ENCODE measurements at regions not wholly inside any gene's neighbourhood (a gene's known extent, or its start where the extent isn't known, plus 50 kb on each side); places are given as distances from the start of the nearest gene placed in this dataset.

GRCh38 chr10:34911661-34912205, 96.6 kb upstream of the PARD3 start:
- TF ChIP-seq GABPA (IDR thresholded peaks at IDR 0.05; ENCODE audit: low read depth) (no peak), REST (IDR thresholded peaks at IDR 0.05; ENCODE audit: insufficient replicate concordance, low read depth) (no peak), CTCF (IDR thresholded peaks at IDR 0.05; ENCODE audit: insufficient read depth, low read length) (no peak)
- no peak for DNase-seq (ENCODE audit: low read depth in 1 of 2, low spot score in 1 of 2)
- Histone ChIP-seq H3K27ac (replicated peaks) (no peak overlapping the region), H3K4me3 (replicated peaks; ENCODE audit: insufficient read depth, low read length) (no peak overlapping the region), H3K27me3 (ENCODE audit: insufficient read depth, poor library complexity, severe bottlenecking) (no peaks in the 10 kb centered on the region)

- no peak overlapping the region for H3K4me3 ChIP-seq (replicated peaks; ENCODE audit: insufficient read depth, low read length)
- no peak overlapping the region for H3K27ac ChIP-seq (replicated peaks)
- no peaks in the 10 kb centered on the region for H3K27me3 ChIP-seq (ENCODE audit: insufficient read depth, poor library complexity, severe bottlenecking)
- TF ChIP-seq POLR2AphosphoS5 (IDR thresholded peaks at IDR 0.05; ENCODE audit: low read depth) (no peak), CTCF (IDR thresholded peaks at IDR 0.05; ENCODE audit: insufficient read depth, low read length) (no peak), SPI1 (IDR thresholded peaks at IDR 0.05; ENCODE audit: borderline replicate concordance, low read depth) (no peak), REST (IDR thresholded peaks at IDR 0.05; ENCODE audit: insufficient replicate concordance, low read depth) (no peak), GABPA (IDR thresholded peaks at IDR 0.05; ENCODE audit: low read depth) (no peak)
- DNase-seq (ENCODE audit: low read depth in 1 of 2, low spot score in 1 of 2): no peak
Observed at GRCh38 chr10:34908481-34908880, 93.4 kb upstream of the PARD3 start.

GRCh38 chr10:34907743-34908430, 92.8 kb upstream of the PARD3 start:
- Histone ChIP-seq H3K27ac (replicated peaks) (no peak overlapping the region), H3K4me3 (replicated peaks; ENCODE audit: insufficient read depth, low read length) (no peak overlapping the region), H3K27me3 (ENCODE audit: insufficient read depth, poor library complexity, severe bottlenecking) (no peaks in the 10 kb centered on the region)
- no peak for DNase-seq (ENCODE audit: low read depth in 1 of 2, low spot score in 1 of 2)
- no peak for TF ChIP-seq GABPA (IDR thresholded peaks at IDR 0.05; ENCODE audit: low read depth)
- TF ChIP-seq SPI1 (IDR thresholded peaks at IDR 0.05; ENCODE audit: borderline replicate concordance, low read depth): no peak
- no peak for TF ChIP-seq REST (IDR thresholded peaks at IDR 0.05; ENCODE audit: insufficient replicate concordance, low read depth)
- no peak for TF ChIP-seq CTCF (IDR thresholded peaks at IDR 0.05; ENCODE audit: insufficient read depth, low read length)

Measured in HL-60 (cell line).